ENCODE measurements at regions not wholly inside any gene's neighbourhood (a gene's known extent, or its start where the extent isn't known, plus 50 kb on each side); places are given as distances from the start of the nearest gene placed in this dataset.

- TF ChIP-seq CTCF (IDR thresholded peaks at IDR 0.05; ENCODE audit: low read depth, low read length) (no peak), EZH2phosphoT487 (IDR thresholded peaks at IDR 0.05; ENCODE audit: low read depth) (no peak)
Observed at GRCh38 chr9:38305582-38305981, 86.9 kb upstream of the ALDH1B1 start.

Measured in OCI-LY3 (cell line).